Ishikawa (cell line): ENCODE measurements at regions not wholly inside any gene's neighbourhood (a gene's known extent, or its start where the extent isn't known, plus 50 kb on each side); places are given as distances from the start of the nearest gene placed in this dataset.

Experiments
- CEBPB ChIP-seq: IDR thresholded peaks from 2 replicates; pipeline ENCODE4 v1.6.1; 2012
- CREB1 ChIP-seq: IDR thresholded peaks from 2 replicates; pipeline ENCODE4 v1.6.1; 2012; ENCODE audit warnings: low read depth
- EGR1 ChIP-seq: IDR thresholded peaks from 2 replicates; pipeline ENCODE4 v1.6.1; 2012
- EP300 ChIP-seq: IDR thresholded peaks from 2 replicates; pipeline ENCODE4 v1.6.1; 2012; ENCODE audit warnings: borderline replicate concordance
- FOXM1 ChIP-seq: IDR thresholded peaks from 2 replicates; pipeline ENCODE4 v1.6.1; 2012; ENCODE audit warnings: low read depth, borderline replicate concordance
- NFIC ChIP-seq: IDR thresholded peaks from 2 replicates; pipeline ENCODE4 v1.6.1; 2012
- RAD21 ChIP-seq: IDR thresholded peaks from 2 replicates; pipeline ENCODE4 v1.6.1; 2012; ENCODE audit warnings: low read depth
- TAF1 ChIP-seq: IDR thresholded peaks from 2 replicates; pipeline ENCODE4 v1.6.1; 2012; ENCODE audit warnings: low read depth, mild to moderate bottlenecking
- TCF12 ChIP-seq: IDR thresholded peaks from 2 replicates; pipeline ENCODE4 v1.6.1; 2012; ENCODE audit warnings: low read depth
- TEAD4 ChIP-seq: IDR thresholded peaks from 2 replicates; pipeline ENCODE4 v1.6.1; 2012
- YY1 ChIP-seq: IDR thresholded peaks from 2 replicates; pipeline ENCODE4 v1.6.1; 2012; ENCODE audit warnings: low read depth
- ZBTB7A ChIP-seq: IDR thresholded peaks from 2 replicates; pipeline ENCODE4 v1.6.1; 2012; ENCODE audit warnings: low read depth
- TF ChIP-seq, protein P1 (sequence below): IDR thresholded peaks from 2 replicates; pipeline ENCODE4 v1.6.1; 2012
- TF ChIP-seq, protein P2 (sequence below): IDR thresholded peaks from 2 replicates; pipeline ENCODE4 v1.6.1; 2012; ENCODE audit warnings: low read depth, mild to moderate bottlenecking
- TF ChIP-seq, protein P3 (sequence below): IDR thresholded peaks from 2 replicates; pipeline ENCODE4 v1.6.1; 2012

DNA sequence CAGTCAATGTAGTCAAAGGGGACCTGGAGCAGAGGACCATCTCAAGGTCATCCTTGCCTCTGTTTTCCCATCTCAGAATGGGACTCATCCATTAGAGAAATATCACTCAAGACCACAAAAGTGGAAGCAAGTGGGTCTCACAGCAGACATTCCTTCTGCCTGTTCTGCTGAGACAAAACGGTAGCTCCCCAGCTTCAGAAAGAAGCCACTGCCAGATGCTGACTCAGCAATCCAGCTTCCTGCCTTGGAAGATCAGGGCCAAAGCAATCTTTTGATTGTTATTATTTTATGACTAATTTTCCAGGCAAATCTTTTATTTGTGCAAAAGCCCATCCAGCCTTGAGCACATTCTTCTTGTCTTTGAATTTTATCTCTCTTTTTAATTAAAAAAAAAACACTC lies 86.8 kb downstream of the CCT6B start:
- TF ChIP-seq CREB1 (no peak), EGR1 (no peak), EP300 (no peak), TCF12 (no peak), NFIC (no peak), ZBTB7A (no peak), CEBPB (no peak), TAF1 (no peak), FOXM1 (no peak), RAD21 (no peak), TEAD4 (no peak), YY1 (no peak)
- TF ChIP-seq, protein P1, sequence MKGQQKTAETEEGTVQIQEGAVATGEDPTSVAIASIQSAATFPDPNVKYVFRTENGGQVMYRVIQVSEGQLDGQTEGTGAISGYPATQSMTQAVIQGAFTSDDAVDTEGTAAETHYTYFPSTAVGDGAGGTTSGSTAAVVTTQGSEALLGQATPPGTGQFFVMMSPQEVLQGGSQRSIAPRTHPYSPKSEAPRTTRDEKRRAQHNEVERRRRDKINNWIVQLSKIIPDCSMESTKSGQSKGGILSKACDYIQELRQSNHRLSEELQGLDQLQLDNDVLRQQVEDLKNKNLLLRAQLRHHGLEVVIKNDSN = no peak
- TF ChIP-seq, protein P2, sequence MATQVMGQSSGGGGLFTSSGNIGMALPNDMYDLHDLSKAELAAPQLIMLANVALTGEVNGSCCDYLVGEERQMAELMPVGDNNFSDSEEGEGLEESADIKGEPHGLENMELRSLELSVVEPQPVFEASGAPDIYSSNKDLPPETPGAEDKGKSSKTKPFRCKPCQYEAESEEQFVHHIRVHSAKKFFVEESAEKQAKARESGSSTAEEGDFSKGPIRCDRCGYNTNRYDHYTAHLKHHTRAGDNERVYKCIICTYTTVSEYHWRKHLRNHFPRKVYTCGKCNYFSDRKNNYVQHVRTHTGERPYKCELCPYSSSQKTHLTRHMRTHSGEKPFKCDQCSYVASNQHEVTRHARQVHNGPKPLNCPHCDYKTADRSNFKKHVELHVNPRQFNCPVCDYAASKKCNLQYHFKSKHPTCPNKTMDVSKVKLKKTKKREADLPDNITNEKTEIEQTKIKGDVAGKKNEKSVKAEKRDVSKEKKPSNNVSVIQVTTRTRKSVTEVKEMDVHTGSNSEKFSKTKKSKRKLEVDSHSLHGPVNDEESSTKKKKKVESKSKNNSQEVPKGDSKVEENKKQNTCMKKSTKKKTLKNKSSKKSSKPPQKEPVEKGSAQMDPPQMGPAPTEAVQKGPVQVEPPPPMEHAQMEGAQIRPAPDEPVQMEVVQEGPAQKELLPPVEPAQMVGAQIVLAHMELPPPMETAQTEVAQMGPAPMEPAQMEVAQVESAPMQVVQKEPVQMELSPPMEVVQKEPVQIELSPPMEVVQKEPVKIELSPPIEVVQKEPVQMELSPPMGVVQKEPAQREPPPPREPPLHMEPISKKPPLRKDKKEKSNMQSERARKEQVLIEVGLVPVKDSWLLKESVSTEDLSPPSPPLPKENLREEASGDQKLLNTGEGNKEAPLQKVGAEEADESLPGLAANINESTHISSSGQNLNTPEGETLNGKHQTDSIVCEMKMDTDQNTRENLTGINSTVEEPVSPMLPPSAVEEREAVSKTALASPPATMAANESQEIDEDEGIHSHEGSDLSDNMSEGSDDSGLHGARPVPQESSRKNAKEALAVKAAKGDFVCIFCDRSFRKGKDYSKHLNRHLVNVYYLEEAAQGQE = no peak
- TF ChIP-seq, protein P3, sequence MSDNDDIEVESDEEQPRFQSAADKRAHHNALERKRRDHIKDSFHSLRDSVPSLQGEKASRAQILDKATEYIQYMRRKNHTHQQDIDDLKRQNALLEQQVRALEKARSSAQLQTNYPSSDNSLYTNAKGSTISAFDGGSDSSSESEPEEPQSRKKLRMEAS = no peak

DNA sequence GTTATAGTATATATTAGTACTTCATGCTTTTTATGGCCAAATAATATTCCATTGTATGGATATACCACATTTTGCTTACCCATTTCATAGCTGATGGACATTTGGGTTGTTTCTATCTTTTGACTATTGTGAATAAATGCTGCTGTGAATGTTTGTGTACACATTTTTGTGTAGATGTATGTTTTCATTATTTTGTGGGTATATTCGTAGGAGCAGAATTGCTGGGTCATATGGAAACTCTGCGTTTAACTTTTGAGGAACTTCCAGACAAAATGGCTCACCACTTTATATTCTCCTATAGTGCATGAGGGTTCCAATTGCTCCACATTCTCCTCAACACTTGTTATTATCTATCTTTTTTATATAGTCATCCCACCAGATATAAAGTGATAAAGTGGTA lies 88.6 kb downstream of the CCT6B start:
- TF ChIP-seq TCF12 (no peak), ZBTB7A (no peak), EP300 (no peak)
- TF ChIP-seq, protein P1 = no peak
- TF ChIP-seq, protein P2 = no peak

DNA sequence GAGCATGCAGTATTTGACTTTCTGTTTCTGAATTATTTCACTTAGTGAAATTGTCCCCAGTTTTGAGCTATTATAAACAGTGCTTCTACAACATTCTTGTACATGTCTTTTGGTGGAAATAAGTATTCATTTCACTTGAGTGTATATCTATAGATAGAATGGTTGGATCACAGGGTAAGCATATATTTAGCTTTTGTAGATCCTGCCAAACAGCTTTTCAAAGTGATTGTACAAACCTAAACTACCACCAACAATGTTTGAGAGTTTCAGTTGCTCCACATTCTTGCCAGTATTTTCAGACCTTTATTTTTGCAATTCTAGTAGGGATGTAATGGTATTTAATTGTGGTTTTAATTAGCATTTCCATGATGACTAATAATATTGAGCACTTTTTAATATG lies 91.6 kb downstream of the CCT6B start:
- TF ChIP-seq NFIC = no peak

DNA sequence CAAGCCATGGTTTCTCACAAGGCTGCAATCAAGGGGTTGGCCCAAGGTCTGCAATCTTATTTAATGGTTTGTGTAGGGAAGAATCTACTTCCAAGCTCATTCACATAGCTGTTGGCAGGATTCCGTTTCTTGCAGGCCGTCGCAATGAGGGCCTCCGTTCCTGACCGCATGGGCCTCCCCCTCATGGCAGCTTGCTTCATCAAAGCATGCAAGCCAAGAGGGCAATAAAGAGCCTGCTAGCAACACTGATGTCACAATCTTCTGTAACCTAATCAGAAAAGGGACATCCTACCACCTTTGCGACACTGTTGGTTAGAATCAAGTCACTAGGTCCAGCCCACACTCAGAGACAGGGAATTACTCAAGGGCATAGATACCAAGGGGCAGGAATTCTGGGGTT lies 95.5 kb downstream of the CCT6B start:
- TF ChIP-seq ZBTB7A (no peak), TCF12 (no peak), CREB1 (no peak), YY1 (no peak), CEBPB (no peak), EP300 (no peak), FOXM1 (no peak), TEAD4 (no peak), RAD21 (no peak), EGR1 (no peak), NFIC (no peak), TAF1 (no peak)
- TF ChIP-seq, protein P1 = no peak
- TF ChIP-seq, protein P3 = no peak
- TF ChIP-seq, protein P2 = no peak

DNA sequence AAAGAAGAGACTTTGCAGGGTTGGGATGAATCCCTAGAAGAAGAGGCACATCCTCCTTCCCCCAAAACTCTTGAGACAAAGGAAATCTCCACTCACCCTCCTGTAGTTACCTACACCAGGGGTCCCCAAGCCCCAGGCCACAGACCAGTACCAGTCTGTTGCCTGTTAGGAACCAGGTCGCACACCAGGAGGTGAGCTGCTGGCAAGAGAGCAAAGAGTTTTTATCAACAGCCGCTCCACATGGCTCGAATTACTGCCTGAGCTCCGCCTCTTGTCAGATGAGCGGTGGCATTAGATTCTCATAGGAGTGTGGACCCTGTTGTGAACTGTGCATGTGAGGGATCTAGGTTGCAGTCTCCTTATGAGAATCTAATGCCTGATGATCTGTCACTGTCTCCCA lies 98.9 kb downstream of the CCT6B start:
- TF ChIP-seq CEBPB (no peak), RAD21 (no peak), TCF12 (no peak), YY1 (no peak), EGR1 (no peak), TAF1 (no peak), FOXM1 (no peak), EP300 (no peak)
- TF ChIP-seq, protein P1 = no peak
